Immature natural killer cell (primary cell): ENCODE measurements at regions not wholly inside any gene's neighbourhood (a gene's known extent, or its start where the extent isn't known, plus 50 kb on each side); places are given as distances from the start of the nearest gene placed in this dataset.

ENCODE experiments used
- DNase-seq, 3 donors: peaks; one replicate each; pipeline ENCODE4 v3.0.0; 2022; ENCODE audit warnings: mixed read lengths in 1 of 3
- H3K27ac Mint-ChIP-seq, 6 donors: one replicate each; pipeline ENCODE4 v1.8.0; 2020; ENCODE audit warnings: mixed read lengths in 6 of 6, mild to moderate bottlenecking in 5 of 6, inconsistent platforms in 4 of 6, moderate library complexity in 3 of 6
- H3K27me3 Mint-ChIP-seq, 3 donors: one replicate each; pipeline ENCODE4 v1.8.0; 2020 to 2021; ENCODE audit warnings: low read depth in 3 of 3, mild to moderate bottlenecking in 3 of 3, mixed read lengths in 3 of 3, moderate library complexity in 3 of 3, inconsistent platforms in 1 of 3
- H3K36me3 Mint-ChIP-seq, 3 donors: one replicate each; pipeline ENCODE4 v1.8.0; 2020; ENCODE audit warnings: mixed read lengths in 3 of 3, inconsistent platforms in 2 of 3, mild to moderate bottlenecking in 2 of 3
- H3K4me1 Mint-ChIP-seq, 2 donors: one replicate each; pipeline ENCODE4 v1.8.0; 2020; ENCODE audit warnings: inconsistent platforms in 2 of 2, mild to moderate bottlenecking in 2 of 2, mixed read lengths in 2 of 2, moderate library complexity in 1 of 2
- H3K4me3 Mint-ChIP-seq, 5 donors: one replicate each; pipeline ENCODE4 v1.8.0; 2020; ENCODE audit warnings: mild to moderate bottlenecking in 5 of 5, mixed read lengths in 5 of 5, inconsistent platforms in 3 of 5, moderate library complexity in 3 of 5
- H3K9me3 Mint-ChIP-seq, 6 donors: one replicate each; pipeline ENCODE4 v1.8.0; 2020; ENCODE audit warnings: mild to moderate bottlenecking in 6 of 6, mixed read lengths in 6 of 6, inconsistent platforms in 4 of 6, moderate library complexity in 3 of 6

DNA sequence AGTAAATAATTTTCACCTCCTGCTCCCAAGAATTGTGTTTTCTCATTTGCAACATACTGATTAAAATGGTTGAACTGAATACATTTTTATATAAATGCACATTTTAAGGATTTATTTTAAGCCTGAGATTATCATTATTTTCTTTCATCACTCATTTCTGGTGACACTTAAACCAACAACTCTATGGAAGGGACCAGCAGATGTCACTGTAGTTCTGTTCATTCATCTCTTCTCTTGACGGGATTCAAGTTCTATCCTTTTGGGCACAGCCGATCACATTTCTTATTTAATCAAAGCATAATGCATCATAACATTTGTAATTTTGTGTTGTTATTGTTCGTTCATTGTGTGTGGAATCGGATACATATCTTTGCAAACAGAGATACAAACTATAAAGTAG lies 417.9 kb downstream of the HRH4 start:
- no peaks in the 10 kb centered on the region for H3K4me1 Mint-ChIP-seq
- H3K9me3 Mint-ChIP-seq: no peaks in the 10 kb centered on the region
- H3K27me3 Mint-ChIP-seq: peaks cover 0 to 4% (median 2%) of the 10 kb centered on the region in 3 donors
- DNase-seq: no peak
- no peaks in the 10 kb centered on the region for H3K36me3 Mint-ChIP-seq
- no peak overlapping the region for H3K27ac Mint-ChIP-seq
- no peak overlapping the region for H3K4me3 Mint-ChIP-seq

DNA sequence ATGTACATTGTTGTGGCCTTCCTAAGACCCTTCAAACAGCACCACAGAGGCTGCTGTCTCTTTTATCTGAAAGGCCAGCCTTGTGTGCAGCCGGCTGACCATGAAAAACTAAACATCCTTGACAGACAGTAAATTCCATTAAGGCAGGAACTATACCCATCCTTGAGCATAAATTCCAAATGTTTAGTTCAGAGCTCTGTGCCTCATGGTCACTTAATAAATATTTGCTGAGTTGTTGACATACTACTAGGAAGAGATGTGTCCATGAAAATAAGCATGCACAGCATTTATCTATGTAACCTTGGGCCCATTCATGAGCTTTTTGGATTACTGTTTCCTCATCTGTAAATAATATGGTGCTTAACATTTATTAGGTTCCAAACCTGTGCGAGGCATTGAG lies 424.8 kb downstream of the HRH4 start:
- Mint-ChIP-seq H3K4me1 (no peaks in the 10 kb centered on the region), H3K36me3 (no peaks in the 10 kb centered on the region)

DNA sequence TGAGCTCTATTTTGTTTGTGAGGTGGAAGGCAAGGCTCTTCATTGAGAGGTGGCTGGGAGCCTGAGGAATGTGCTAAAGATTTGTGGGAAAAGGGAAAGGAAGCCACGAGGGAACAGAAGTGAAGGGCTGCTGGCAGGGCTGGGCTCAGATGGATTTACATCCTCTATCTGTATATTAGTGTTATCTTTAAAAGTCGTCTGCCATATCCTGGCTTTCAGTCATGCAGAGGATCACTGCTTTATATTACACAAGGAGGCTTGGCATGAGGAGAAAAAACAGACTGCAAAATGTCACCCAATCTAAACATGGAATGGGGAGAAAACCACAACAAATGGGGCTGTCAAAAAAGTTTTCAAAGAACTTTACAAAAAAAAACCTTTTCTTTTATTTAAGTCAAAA lies 434.4 kb downstream of the HRH4 start:
- no peak for DNase-seq
- Mint-ChIP-seq H3K27ac (no peak overlapping the region), H3K4me1 (no peaks in the 10 kb centered on the region), H3K4me3 (no peak overlapping the region), H3K9me3 (peaks cover 0 to 4% (median under 1%) of the 10 kb centered on the region in 6 donors), H3K36me3 (no peaks in the 10 kb centered on the region), H3K27me3 (peaks cover 2 to 6% (median 5%) of the 10 kb centered on the region in 3 donors)

More for the DNA sequence above, 424.8 kb downstream of the HRH4 start:
- H3K27ac Mint-ChIP-seq: no peak overlapping the region
- no peak for DNase-seq
- H3K4me3 Mint-ChIP-seq: no peak overlapping the region
- H3K27me3 Mint-ChIP-seq: peaks cover 0 to 3% (median 2%) of the 10 kb centered on the region in 3 donors
- peaks cover 0 to 6% (median 0%) of the 10 kb centered on the region in 6 donors for H3K9me3 Mint-ChIP-seq

DNA sequence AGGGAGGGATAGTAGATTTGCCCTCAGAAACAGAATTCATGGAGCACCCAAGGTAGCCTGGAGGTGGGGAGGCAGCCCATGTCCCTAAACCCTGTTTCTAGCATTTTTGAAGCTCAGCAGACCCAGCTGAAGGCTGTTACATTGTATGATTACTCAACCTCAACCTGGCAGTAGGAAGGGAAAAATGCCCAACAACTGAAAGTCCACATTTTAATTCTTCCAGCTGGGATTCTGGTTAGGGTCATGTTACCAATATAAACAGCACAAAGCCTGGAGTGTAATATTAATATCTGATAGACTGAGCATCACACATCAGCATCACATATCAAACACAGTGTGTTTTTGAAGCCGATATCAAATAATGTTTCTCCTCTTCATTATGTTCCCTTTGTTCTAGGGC lies 437.0 kb downstream of the HRH4 start:
- Mint-ChIP-seq H3K4me1 (no peaks in the 10 kb centered on the region), H3K9me3 (peaks cover 1 to 6% (median 5%) of the 10 kb centered on the region in 6 donors), H3K27ac (no peak overlapping the region), H3K36me3 (no peaks in the 10 kb centered on the region), H3K27me3 (peaks cover 2 to 6% (median 5%) of the 10 kb centered on the region in 3 donors), H3K4me3 (no peak overlapping the region)
- no peak for DNase-seq

DNA sequence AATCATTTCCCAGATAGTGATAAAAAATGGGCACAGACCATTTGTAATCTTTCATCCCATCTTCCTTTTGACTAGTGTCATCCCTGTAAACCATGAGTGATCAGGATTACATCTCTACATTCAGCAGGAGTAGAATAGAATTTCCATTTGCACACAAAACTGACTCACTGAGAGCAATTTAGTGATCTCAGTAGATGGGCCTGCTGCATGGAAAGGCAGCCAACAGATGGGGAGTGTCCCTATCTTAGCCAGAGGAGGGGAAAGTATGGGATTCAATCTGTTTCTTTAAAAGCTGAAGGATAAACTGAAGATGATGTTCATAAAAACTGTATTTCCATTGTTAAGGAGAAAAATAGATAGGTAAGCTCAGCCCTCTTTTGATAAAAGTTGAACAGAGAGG lies 441.7 kb downstream of the ZNF521 start:
- peaks cover 0 to 4% (median 0%) of the 10 kb centered on the region in 6 donors for H3K9me3 Mint-ChIP-seq
- H3K27ac Mint-ChIP-seq: no peak overlapping the region
- H3K4me3 Mint-ChIP-seq: no peak overlapping the region

DNA sequence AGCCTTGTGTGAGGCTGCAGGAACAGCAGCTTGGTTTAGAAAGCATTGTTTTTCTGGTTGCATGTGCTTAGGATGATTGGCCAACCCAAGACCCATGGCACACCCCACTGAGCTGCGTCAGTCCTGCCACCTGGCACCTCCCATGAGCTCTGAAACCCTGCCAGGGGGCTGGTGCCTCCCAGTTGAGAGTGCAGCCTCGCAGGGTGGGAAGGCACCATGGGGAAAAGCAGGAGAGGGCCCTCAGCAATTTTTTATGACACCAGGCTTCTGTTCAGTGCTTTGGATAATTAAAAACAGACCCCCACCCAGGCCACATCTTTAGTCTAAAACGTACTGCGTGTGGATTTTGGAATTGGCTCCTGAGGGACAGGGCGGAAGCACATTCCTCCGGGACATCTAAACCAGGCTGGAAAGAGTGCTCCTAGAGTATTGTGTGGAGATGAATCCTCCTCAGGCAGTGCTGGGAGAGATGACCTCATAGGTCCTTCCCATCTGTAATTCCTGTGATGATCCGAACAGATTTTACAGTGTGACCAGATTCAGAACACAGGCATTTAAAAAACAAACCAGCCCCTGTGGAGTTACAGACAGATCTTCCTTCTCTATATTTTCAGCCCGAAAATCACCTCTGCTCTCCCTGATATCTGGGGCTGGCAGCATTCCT lies 438.3 kb downstream of the ZNF521 start:
- no peak overlapping the region for H3K27ac Mint-ChIP-seq
- no peaks in the 10 kb centered on the region for H3K4me1 Mint-ChIP-seq
- H3K36me3 Mint-ChIP-seq: no peaks in the 10 kb centered on the region
- DNase-seq: no peak
- peaks cover 2 to 5% (median 3%) of the 10 kb centered on the region in 3 donors for H3K27me3 Mint-ChIP-seq
- no peak overlapping the region for H3K4me3 Mint-ChIP-seq
- H3K9me3 Mint-ChIP-seq: peaks cover 0 to 4% (median 0%) of the 10 kb centered on the region in 6 donors

More for the DNA sequence above, 441.7 kb downstream of the ZNF521 start:
- Mint-ChIP-seq H3K4me1 (no peaks in the 10 kb centered on the region), H3K27me3 (peaks cover 2 to 4% (median 3%) of the 10 kb centered on the region in 3 donors), H3K36me3 (no peaks in the 10 kb centered on the region)
- DNase-seq: no peak

DNA sequence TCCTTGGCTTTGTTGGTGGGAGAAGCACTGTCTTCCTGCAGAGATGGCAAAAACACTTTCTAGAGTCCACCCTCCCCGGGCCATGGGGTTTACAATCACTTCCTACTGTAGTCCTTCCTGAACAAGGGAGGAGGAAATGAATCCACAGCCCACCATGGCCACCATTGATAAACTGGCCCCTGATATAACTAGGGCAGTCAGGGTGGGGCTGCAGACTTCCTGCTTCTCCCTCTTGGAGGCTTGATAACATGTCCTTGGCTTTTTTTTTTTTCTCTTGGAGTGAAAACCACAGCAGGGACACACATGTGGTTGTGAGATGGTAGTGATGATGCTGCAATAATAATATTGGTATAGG lies 437.8 kb downstream of the ZNF521 start:
- Mint-ChIP-seq H3K27me3 (peaks cover 2 to 5% (median 3%) of the 10 kb centered on the region in 3 donors), H3K4me1 (no peaks in the 10 kb centered on the region), H3K36me3 (no peaks in the 10 kb centered on the region), H3K4me3 (no peak overlapping the region), H3K9me3 (peaks cover 0 to 4% (median 0%) of the 10 kb centered on the region in 6 donors), H3K27ac (no peak overlapping the region)
- DNase-seq: no peak

DNA sequence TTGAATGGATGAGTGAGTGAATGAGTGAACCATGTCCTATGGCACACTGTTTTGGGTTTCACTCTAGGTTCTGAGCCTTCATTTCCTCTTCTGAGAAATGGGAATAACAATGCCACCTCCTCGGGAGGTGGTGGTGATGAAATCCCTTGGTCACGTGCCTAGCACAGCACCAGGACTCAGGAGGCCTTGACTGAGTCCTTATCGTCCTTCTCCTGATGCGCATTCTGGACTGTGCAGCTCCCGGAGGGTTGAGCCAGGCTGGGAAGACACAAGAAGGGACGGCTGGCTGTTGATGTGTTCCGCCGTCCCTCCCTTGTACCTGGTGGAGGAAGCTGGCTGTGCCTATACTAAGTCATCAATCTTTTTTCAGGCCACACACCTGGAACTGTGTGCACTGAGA lies 437.3 kb downstream of the ZNF521 start:
- H3K9me3 Mint-ChIP-seq: peaks cover 0 to 4% (median 0%) of the 10 kb centered on the region in 6 donors
- H3K4me1 Mint-ChIP-seq: no peaks in the 10 kb centered on the region
- H3K27me3 Mint-ChIP-seq: peaks cover 2 to 5% (median 3%) of the 10 kb centered on the region in 3 donors
- DNase-seq: no peak
- no peak overlapping the region for H3K4me3 Mint-ChIP-seq
- no peak overlapping the region for H3K27ac Mint-ChIP-seq
- H3K36me3 Mint-ChIP-seq: no peaks in the 10 kb centered on the region

DNA sequence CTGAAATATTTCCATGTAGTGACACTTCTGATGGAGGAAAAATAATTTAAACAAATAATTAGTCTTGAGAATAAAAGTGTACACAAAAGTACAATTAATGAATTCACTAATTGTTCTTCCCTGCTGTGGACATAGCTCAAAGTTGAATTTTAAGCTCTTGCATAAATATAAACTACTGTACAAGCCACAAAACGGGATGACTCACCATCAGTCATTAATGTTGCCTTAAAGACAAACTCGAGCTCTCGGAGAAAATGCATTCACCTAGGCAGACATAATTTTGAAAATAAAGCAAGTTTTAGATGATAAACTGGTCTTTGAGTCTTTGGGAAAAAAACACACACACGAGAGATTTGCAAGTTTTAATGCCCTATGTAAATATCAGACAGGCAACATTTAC lies 436.4 kb downstream of the ZNF521 start:
- Mint-ChIP-seq H3K4me3 (no peak overlapping the region), H3K9me3 (peaks cover 0 to 4% (median 0%) of the 10 kb centered on the region in 6 donors), H3K27me3 (peaks cover 2 to 5% (median 3%) of the 10 kb centered on the region in 3 donors), H3K4me1 (no peaks in the 10 kb centered on the region), H3K27ac (no peak overlapping the region), H3K36me3 (no peaks in the 10 kb centered on the region)
- no peak for DNase-seq

DNA sequence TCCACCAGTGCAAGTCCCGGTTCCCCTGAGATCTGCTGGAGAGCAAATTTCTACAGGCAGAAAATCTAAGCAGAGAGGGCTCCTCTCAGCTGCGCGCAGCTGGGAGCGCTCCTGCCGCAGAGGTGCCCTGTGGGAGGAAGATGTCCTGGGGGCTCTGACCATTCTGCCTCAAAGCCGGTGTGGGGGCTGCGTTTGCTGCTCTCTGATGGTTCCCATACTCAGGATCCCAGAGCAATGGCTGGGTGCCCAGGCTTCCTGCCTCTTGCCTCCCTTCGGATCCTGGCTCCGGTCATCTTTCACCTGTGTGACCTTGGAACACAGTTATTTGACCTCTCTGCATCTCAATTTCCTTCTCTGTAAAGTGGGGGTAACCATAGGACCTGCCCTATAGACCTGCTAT lies 434.2 kb downstream of the ZNF521 start:
- Mint-ChIP-seq H3K36me3 (no peaks in the 10 kb centered on the region), H3K4me3 (no peak overlapping the region), H3K4me1 (no peaks in the 10 kb centered on the region), H3K9me3 (peaks cover 0 to 2% (median 0%) of the 10 kb centered on the region in 6 donors), H3K27me3 (peaks cover 2 to 6% (median 5%) of the 10 kb centered on the region in 3 donors), H3K27ac (no peak overlapping the region)
- no peak for DNase-seq

DNA sequence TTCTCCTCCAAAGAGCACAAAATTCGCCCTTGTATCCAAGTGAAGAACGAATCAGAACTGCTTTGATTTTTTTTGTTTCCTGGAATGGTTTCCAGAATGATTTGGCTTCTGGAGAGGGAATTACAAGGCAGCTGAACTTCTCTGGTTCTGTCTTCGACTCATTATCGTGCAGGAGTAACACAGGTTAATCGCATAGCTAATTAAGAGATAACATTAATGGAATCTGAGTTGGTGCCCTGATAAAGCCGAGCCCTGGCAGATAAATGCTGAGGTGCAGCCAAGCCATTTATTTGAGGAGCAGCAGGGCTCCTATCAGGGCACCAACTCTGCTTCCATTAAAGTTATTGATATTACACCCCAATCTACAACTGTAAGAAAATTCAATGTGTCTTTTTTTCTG lies 433.7 kb downstream of the ZNF521 start:
- peaks cover 2 to 6% (median 5%) of the 10 kb centered on the region in 3 donors for H3K27me3 Mint-ChIP-seq

DNA sequence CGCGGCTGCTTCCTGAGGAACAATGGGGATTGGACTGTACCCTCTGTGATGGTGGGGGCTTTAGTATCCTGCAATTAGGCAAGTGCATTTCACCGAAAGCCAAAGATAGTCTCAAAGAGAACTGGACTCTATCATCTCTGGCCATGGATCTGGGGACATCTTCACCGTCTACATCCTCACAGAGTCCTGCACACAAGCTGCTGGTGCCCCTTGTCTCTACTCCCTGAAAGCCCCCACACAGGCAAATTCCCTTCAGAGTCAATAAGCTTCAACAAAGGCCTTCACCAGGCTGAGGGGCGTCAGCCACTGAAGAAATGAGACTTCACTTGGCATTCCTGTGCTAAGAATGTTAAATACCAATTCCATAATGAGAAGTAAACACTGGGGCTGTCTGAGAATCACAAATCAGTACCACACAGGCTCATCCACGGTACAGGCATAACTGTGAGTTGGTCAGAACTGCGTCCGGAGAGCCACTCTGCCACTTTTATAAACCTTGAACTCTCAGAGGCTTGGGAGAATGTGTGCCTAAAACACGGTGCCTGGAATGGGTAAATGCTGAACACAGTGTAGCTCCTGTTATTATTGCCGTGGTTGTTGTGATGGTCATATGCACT lies 432.7 kb downstream of the ZNF521 start:
- no peak for DNase-seq
- H3K27ac Mint-ChIP-seq: no peak overlapping the region
- peaks cover 0 to 2% (median 0%) of the 10 kb centered on the region in 6 donors for H3K9me3 Mint-ChIP-seq
- H3K36me3 Mint-ChIP-seq: no peaks in the 10 kb centered on the region
- no peak overlapping the region for H3K4me3 Mint-ChIP-seq
- no peaks in the 10 kb centered on the region for H3K4me1 Mint-ChIP-seq
- H3K27me3 Mint-ChIP-seq: peaks cover 2 to 6% (median 5%) of the 10 kb centered on the region in 3 donors

More for the DNA sequence above, 433.7 kb downstream of the ZNF521 start:
- no peak overlapping the region for H3K27ac Mint-ChIP-seq
- peaks cover 0 to 2% (median 0%) of the 10 kb centered on the region in 6 donors for H3K9me3 Mint-ChIP-seq
- H3K36me3 Mint-ChIP-seq: no peaks in the 10 kb centered on the region
- no peak for DNase-seq
- H3K4me1 Mint-ChIP-seq: no peaks in the 10 kb centered on the region
- H3K4me3 Mint-ChIP-seq: no peak overlapping the region

DNA sequence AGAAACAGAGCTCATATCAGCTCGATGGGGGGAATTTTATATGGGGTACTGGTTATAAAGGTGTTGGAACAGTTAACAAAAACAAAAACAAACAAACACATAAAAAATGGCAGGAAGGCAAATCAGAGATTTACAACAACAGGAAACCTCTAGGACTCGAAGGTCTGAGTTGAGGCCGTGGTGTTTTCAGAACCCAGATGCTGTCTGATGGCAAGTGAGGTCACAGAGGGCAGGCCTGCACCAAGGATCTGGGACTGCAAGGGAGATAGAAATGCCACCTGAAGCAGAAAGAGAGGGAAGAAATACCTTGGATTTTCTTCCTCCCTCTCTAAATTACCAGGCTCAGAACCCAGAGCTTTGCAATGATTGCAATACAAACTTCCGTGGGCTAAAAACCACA lies 429.5 kb downstream of the ZNF521 start:
- no peaks in the 10 kb centered on the region for H3K4me1 Mint-ChIP-seq
- no peaks in the 10 kb centered on the region for H3K36me3 Mint-ChIP-seq
- H3K9me3 Mint-ChIP-seq: no peaks in the 10 kb centered on the region
- no peak overlapping the region for H3K4me3 Mint-ChIP-seq
- no peak overlapping the region for H3K27ac Mint-ChIP-seq
- no peak for DNase-seq
- H3K27me3 Mint-ChIP-seq: peaks cover 0 to 3% (median 2%) of the 10 kb centered on the region in 3 donors

DNA sequence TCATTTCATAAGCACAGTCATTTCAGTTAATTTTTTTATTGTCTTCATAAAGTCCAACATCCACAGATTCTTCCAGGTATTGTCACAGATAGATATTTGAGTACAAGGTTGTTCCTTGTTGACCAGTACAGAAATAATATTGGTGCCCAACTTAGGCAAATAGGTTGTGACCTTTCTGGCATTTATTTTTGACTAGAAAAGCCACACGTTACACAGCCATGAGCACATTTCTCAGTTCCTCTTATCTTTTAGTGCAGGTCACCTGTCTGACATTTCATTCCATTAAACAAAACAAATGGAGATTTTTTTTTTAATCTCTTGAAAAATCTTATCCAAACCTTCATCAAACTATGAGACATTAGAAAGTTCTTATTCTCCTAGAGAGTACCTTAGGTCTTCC lies 428.8 kb downstream of the ZNF521 start:
- Mint-ChIP-seq H3K4me3 (no peak overlapping the region), H3K9me3 (no peaks in the 10 kb centered on the region), H3K27ac (no peak overlapping the region), H3K36me3 (no peaks in the 10 kb centered on the region), H3K27me3 (peaks cover 0 to 3% (median 3%) of the 10 kb centered on the region in 3 donors), H3K4me1 (no peaks in the 10 kb centered on the region)
- no peak for DNase-seq
